ENCODE measurements at regions not wholly inside any gene's neighbourhood (a gene's known extent, or its start where the extent isn't known, plus 50 kb on each side); places are given as distances from the start of the nearest gene placed in this dataset.

GRCh38 chr1:234732671-234733390 is 122.9 kb upstream of the IRF2BP2 start:
- peaks cover 28% of the 10 kb centered on the region for H3K4me1 ChIP-seq (ENCODE audit: control insufficient read depth, insufficient read depth, low read length)
- peak overlapping the region; percentile 95 for H3K27ac ChIP-seq (ENCODE audit: low read length)
- in situ Hi-C loops (cut with HindIII; ENCODE audit: low pct_unique_long_range_greater_than_20kb, low sequenced_read_pairs) (loop anchor here (25.0 kb wide), 1 partner anchor 254 kb away; no protein-coding TSS in a partner anchor), intact Hi-C loops (cut with micrococcal nuclease; ENCODE audit: unreplicated experiment) (no loop called here)
- H3K9me3 ChIP-seq (ENCODE audit: control insufficient read depth, insufficient read depth, low read depth, low read length): no peaks in the 10 kb centered on the region
- ATAC-seq (no peak), DNase-seq (ENCODE audit: low read depth, low spot score) (no peak)
- no peak overlapping the region for H3K4me3 ChIP-seq (ENCODE audit: low read depth in 2 of 2, low read length in 2 of 2)
- H3K27me3 ChIP-seq (ENCODE audit: control insufficient read depth, insufficient read depth, low read length): no peaks in the 10 kb centered on the region
- no TSS peak for BruUV-seq (replicated peaks)
- ChIA-PET CTCF (interaction anchor here (0.6 kb wide), 1 partner anchor 134 kb away, joined by 3 read pairs; no protein-coding TSS in a partner anchor), POLR2A (no interaction called here)
- no peak for TF ChIP-seq SIN3A (IDR thresholded peaks at IDR 0.05; ENCODE audit: borderline replicate concordance, insufficient read depth, low read depth, low read length)
- TF ChIP-seq POLR2AphosphoS5 (IDR thresholded peaks at IDR 0.05; ENCODE audit: low read depth, low read length): no peak
- TF ChIP-seq CTCF (IDR thresholded peaks at IDR 0.05): no peak
- no peak for TF ChIP-seq TCF7L2 (IDR thresholded peaks at IDR 0.05; ENCODE audit: low read depth, low read length)
- no peak for TF ChIP-seq REST (IDR thresholded peaks at IDR 0.05; ENCODE audit: insufficient read depth in 1 of 2, low read depth in 2 of 2, low read length in 1 of 2)
- H3K36me3 ChIP-seq (ENCODE audit: control insufficient read depth, insufficient read depth, low read length): no peaks in the 10 kb centered on the region

- no TSS peak for BruUV-seq (replicated peaks)
- no peaks in the 10 kb centered on the region for H3K36me3 ChIP-seq (ENCODE audit: control insufficient read depth, insufficient read depth, low read length)
- ChIA-PET POLR2A (no interaction called here), CTCF (interaction anchor here (0.6 kb wide), 1 partner anchor 134 kb away, joined by 3 read pairs; no protein-coding TSS in a partner anchor)
- no peaks in the 10 kb centered on the region for H3K27me3 ChIP-seq (ENCODE audit: control insufficient read depth, insufficient read depth, low read length)
- DNase-seq (ENCODE audit: low read depth, low spot score): no peak
- TF ChIP-seq SIN3A (IDR thresholded peaks at IDR 0.05; ENCODE audit: borderline replicate concordance, insufficient read depth, low read depth, low read length) (no peak), REST (IDR thresholded peaks at IDR 0.05; ENCODE audit: insufficient read depth in 1 of 2, low read depth in 2 of 2, low read length in 1 of 2) (no peak), CTCF (IDR thresholded peaks at IDR 0.05) (no peak), TCF7L2 (IDR thresholded peaks at IDR 0.05; ENCODE audit: low read depth, low read length) (no peak), POLR2AphosphoS5 (IDR thresholded peaks at IDR 0.05; ENCODE audit: low read depth, low read length) (no peak)
- no peak for ATAC-seq
- H3K4me1 ChIP-seq (ENCODE audit: control insufficient read depth, insufficient read depth, low read length): peaks cover 31% of the 10 kb centered on the region
- in situ Hi-C loops (cut with HindIII; ENCODE audit: low pct_unique_long_range_greater_than_20kb, low sequenced_read_pairs): loop anchor here (25.0 kb wide), 1 partner anchor 255 kb away; no protein-coding TSS in a partner anchor
- H3K4me3 ChIP-seq (ENCODE audit: low read depth in 2 of 2, low read length in 2 of 2): no peak overlapping the region
- intact Hi-C loops (cut with micrococcal nuclease; ENCODE audit: unreplicated experiment): no loop called here
- H3K27ac ChIP-seq (ENCODE audit: low read length): peak overlapping the region; percentile 95
- no peaks in the 10 kb centered on the region for H3K9me3 ChIP-seq (ENCODE audit: control insufficient read depth, insufficient read depth, low read depth, low read length)
Measured at GRCh38 chr1:234732260-234732659, 122.3 kb upstream of the IRF2BP2 start.

Data from Panc1 (cell line).